DMS79 treated with DMSO at 0.1 percent for 48 hours (cell line): ENCODE measurements at regions not wholly inside any gene's neighbourhood (a gene's known extent, or its start where the extent isn't known, plus 50 kb on each side); places are given as distances from the start of the nearest gene placed in this dataset.

Experiments used
- DNase-seq: peaks from one replicate; lab custom pipeline; 2025; lab: John Stamatoyannopoulos, UW

GRCh38 chr22:27391092-27391770, 410.3 kb downstream of the MN1 start:
- no peak for DNase-seq

- no peak for DNase-seq
Observed at GRCh38 chr22:27393371-27393770, 408.2 kb downstream of the MN1 start.

GRCh38 chr22:27394806-27395404, 406.7 kb downstream of the MN1 start:
- DNase-seq: no peak

- no peak for DNase-seq
Observed at GRCh38 chr22:27397036-27397953, 404.3 kb downstream of the MN1 start.

- no peak for DNase-seq
Observed at GRCh38 chr22:27397954-27398342, 403.6 kb downstream of the MN1 start.

GRCh38 chr22:27399161-27399560, 402.4 kb downstream of the MN1 start:
- DNase-seq: no peak

- no peak for DNase-seq
Observed at GRCh38 chr22:27400811-27401210, 400.7 kb downstream of the MN1 start.

- no peak for DNase-seq
Observed at GRCh38 chr22:27401321-27401720, 400.2 kb downstream of the MN1 start.

- no peak for DNase-seq
Observed at GRCh38 chr22:27404441-27404840, 397.1 kb downstream of the MN1 start.

GRCh38 chr22:27405672-27406388, 395.7 kb downstream of the MN1 start:
- no peak for DNase-seq

- DNase-seq: no peak
Observed at GRCh38 chr22:27406389-27406861, 395.1 kb downstream of the MN1 start.

- DNase-seq: no peak
Observed at GRCh38 chr22:27407369-27407985, 394.1 kb downstream of the MN1 start.

- no peak for DNase-seq
Observed at GRCh38 chr22:27408068-27408467, 393.5 kb downstream of the MN1 start.

- DNase-seq: no peak
Observed at GRCh38 chr22:27409299-27409698, 392.3 kb downstream of the MN1 start.

- DNase-seq: no peak
Observed at GRCh38 chr22:27412866-27413445, 388.6 kb downstream of the MN1 start.

- DNase-seq: no peak
Observed at GRCh38 chr22:27413702-27414101, 387.9 kb downstream of the MN1 start.

- DNase-seq: peak; percentile 1
Observed at GRCh38 chr22:27416511-27417420, 384.8 kb downstream of the MN1 start.

GRCh38 chr22:27417421-27417814, 384.1 kb downstream of the MN1 start:
- no peak for DNase-seq

GRCh38 chr22:27418261-27418660, 383.3 kb downstream of the MN1 start:
- no peak for DNase-seq

GRCh38 chr22:27419473-27419872, 382.1 kb downstream of the MN1 start:
- DNase-seq: no peak
